Endothelial cell (in vitro differentiated cells): ENCODE measurements at regions not wholly inside any gene's neighbourhood (a gene's known extent, or its start where the extent isn't known, plus 50 kb on each side); places are given as distances from the start of the nearest gene placed in this dataset.

ENCODE experiments used
- DNase-seq: peaks from one replicate; pipeline ENCODE4 v3.0.0; 2021; ENCODE audit warnings: low spot score
- H3K27ac Mint-ChIP-seq: one replicate; pipeline ENCODE4 v1.8.0; 2021; ENCODE audit warnings: mixed read lengths, inconsistent platforms; ENCODE audit not compliant: unreplicated experiment
- H3K27me3 Mint-ChIP-seq: one replicate; pipeline ENCODE4 v1.8.0; 2021; ENCODE audit warnings: mild to moderate bottlenecking, moderate library complexity, mixed read lengths, inconsistent platforms; ENCODE audit not compliant: unreplicated experiment
- H3K36me3 Mint-ChIP-seq: one replicate; pipeline ENCODE4 v1.8.0; 2021; ENCODE audit warnings: mild to moderate bottlenecking, low read depth, mixed read lengths, inconsistent platforms; ENCODE audit not compliant: unreplicated experiment
- H3K4me1 Mint-ChIP-seq: one replicate; pipeline ENCODE4 v1.8.0; 2021; ENCODE audit warnings: mild to moderate bottlenecking, mixed read lengths, inconsistent platforms; ENCODE audit not compliant: unreplicated experiment
- H3K4me3 Mint-ChIP-seq: one replicate; pipeline ENCODE4 v1.8.0; 2021; ENCODE audit warnings: mild to moderate bottlenecking, mixed read lengths, inconsistent platforms; ENCODE audit not compliant: unreplicated experiment
- H3K9me3 Mint-ChIP-seq: one replicate; pipeline ENCODE4 v1.8.0; 2021; ENCODE audit warnings: mixed read lengths, inconsistent platforms; ENCODE audit not compliant: unreplicated experiment
- CTCF ChIP-seq: fragments of 200-600 bp; sonication (generic); IDR thresholded peaks from one replicate; pipeline ENCODE4 v1.5.0; 2021; ENCODE audit warnings: antibody characterized with exemption; ENCODE audit not compliant: unreplicated experiment

GRCh38 chr20:63099456-63100173, 92.9 kb upstream of the BHLHE23 start:
- H3K27ac Mint-ChIP-seq, result no peak overlapping the region
- no peaks in the 10 kb centered on the region for H3K4me1 Mint-ChIP-seq
- no peak for TF ChIP-seq CTCF
- peaks cover 2% of the 10 kb centered on the region for H3K27me3 Mint-ChIP-seq
- no peaks in the 10 kb centered on the region for H3K36me3 Mint-ChIP-seq
- H3K9me3 Mint-ChIP-seq, result no peaks in the 10 kb centered on the region
- DNase-seq, result no peak
- no peak overlapping the region for H3K4me3 Mint-ChIP-seq

- no peak for TF ChIP-seq CTCF
- H3K4me3 Mint-ChIP-seq, result no peak overlapping the region
- H3K27me3 Mint-ChIP-seq, result no peaks in the 10 kb centered on the region
- H3K9me3 Mint-ChIP-seq, result no peaks in the 10 kb centered on the region
- H3K27ac Mint-ChIP-seq, result no peak overlapping the region
- no peak for DNase-seq
- no peaks in the 10 kb centered on the region for H3K36me3 Mint-ChIP-seq
- no peaks in the 10 kb centered on the region for H3K4me1 Mint-ChIP-seq
Measured at GRCh38 chr20:63098195-63098810, 91.5 kb upstream of the BHLHE23 start.

GRCh38 chr20:63097336-63097831, 90.6 kb upstream of the BHLHE23 start:
- Mint-ChIP-seq H3K36me3 (no peaks in the 10 kb centered on the region), H3K9me3 (no peaks in the 10 kb centered on the region), H3K4me3 (no peak overlapping the region), H3K27me3 (no peaks in the 10 kb centered on the region), H3K27ac (no peak overlapping the region), H3K4me1 (no peaks in the 10 kb centered on the region)
- DNase-seq, result no peak
- TF ChIP-seq CTCF, result no peak

- no peaks in the 10 kb centered on the region for H3K9me3 Mint-ChIP-seq
- H3K4me3 Mint-ChIP-seq, result no peak overlapping the region
- H3K36me3 Mint-ChIP-seq, result no peaks in the 10 kb centered on the region
- no peaks in the 10 kb centered on the region for H3K27me3 Mint-ChIP-seq
- no peak for TF ChIP-seq CTCF
- no peak overlapping the region for H3K27ac Mint-ChIP-seq
- no peaks in the 10 kb centered on the region for H3K4me1 Mint-ChIP-seq
- no peak for DNase-seq
Measured at GRCh38 chr20:63096681-63097335, 90.0 kb upstream of the BHLHE23 start.
